ENCODE measurements at regions not wholly inside any gene's neighbourhood (a gene's known extent, or its start where the extent isn't known, plus 50 kb on each side); places are given as distances from the start of the nearest gene placed in this dataset.

- no peak for DNase-seq (ENCODE audit: low spot score)
Observed at GRCh38 chr10:78960316-78960800, 108.4 kb upstream of the ZMIZ1 start.

GRCh38 chr10:78961760-78962159, 107.0 kb upstream of the ZMIZ1 start:
- no peak for DNase-seq (ENCODE audit: low spot score)

- DNase-seq (ENCODE audit: low spot score) = no peak
Observed at GRCh38 chr10:78963074-78964034, 105.4 kb upstream of the ZMIZ1 start.

DNA sequence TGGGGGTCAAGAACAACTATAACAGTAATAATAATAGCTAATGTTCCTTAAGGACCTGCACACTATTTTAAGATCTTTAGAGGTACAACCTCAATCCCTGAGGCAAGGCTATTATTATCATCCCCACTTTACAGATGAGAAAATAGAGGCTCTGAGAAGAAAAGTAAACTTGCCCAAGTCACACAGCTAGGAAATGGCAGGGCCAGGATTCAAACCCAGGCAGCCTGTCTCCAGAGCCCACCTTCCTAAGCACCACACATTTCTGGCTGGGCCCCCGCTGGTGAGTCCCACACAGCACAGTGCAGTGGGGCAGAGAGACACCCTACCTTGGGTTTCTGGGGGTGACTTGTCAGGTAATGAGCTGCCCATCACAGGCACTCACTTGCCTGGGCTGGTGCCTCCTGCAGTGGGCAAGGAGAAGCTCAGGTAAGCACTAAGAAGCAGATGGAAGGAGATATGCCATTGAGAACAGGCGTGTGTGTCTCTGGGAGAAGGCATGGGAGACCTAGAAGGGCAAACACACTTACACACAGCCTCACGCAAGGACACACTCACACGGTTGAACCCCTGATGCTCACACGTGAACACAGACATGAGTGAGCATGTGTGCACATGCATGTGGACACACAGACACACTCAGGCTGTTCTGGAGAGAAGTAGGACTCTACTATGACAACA, 104.4 kb upstream of the ZMIZ1 start:
- DNase-seq (ENCODE audit: low spot score) = no peak

- no peak for DNase-seq (ENCODE audit: low spot score)
Observed at GRCh38 chr10:78964952-78965633, 103.7 kb upstream of the ZMIZ1 start.

DNA sequence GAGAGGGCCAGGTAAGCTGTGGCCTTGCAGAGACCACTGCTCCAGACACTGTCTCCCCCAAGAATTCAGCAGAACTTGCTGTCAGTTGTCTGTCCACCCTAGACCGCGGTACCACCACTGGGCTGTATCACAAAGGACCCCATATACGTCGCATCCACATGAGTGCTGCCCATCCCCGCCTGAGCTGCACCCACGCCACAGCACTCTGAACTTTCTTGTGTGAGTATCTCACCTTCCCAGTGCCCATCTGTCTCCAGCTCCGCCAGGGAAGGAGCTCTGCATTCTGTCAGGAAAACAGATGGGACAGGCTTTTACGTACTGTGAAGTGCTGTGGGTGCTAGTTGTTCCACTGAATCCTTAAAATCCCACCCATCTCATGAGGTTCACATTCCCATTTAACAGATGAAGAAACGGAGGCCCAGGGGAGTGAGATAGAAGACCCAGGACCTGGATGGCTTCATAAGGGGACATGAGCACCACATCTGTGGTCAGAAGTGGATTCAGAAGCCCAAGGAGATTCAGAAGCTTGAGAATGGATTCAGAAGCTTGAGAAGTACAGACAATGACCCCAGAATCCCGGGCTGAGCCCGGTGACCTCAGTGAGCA, 102.5 kb upstream of the ZMIZ1 start:
- no peak for DNase-seq (ENCODE audit: low spot score)

- no peak for DNase-seq (ENCODE audit: low spot score)
Observed at GRCh38 chr10:78966844-78967488, 101.8 kb upstream of the ZMIZ1 start.

GRCh38 chr10:78968300-78968942, 100.3 kb upstream of the ZMIZ1 start:
- DNase-seq (ENCODE audit: low spot score) = no peak

GRCh38 chr10:78968943-78969342, 99.8 kb upstream of the ZMIZ1 start:
- no peak for DNase-seq (ENCODE audit: low spot score)

DNA sequence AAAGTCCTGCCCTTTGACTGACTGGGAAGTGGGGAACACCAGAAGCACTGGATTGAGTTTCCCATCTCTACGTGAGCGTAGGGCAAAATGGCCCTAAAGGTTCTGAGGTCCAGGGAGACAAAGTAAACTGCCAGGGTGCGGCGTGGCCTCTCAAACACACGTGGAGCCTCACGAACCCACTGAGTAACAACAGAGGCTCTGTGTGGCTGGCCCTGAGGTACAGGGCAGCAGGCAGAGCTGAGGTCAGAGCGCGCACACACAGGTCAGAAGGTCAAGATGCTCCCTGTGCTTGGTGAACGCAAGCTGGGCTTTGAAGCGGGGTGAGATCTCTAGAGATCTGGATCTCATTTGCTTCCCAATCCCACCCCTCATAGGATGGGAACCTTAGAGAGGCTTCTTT, 99.0 kb upstream of the ZMIZ1 start:
- DNase-seq (ENCODE audit: low spot score) = no peak

DNA sequence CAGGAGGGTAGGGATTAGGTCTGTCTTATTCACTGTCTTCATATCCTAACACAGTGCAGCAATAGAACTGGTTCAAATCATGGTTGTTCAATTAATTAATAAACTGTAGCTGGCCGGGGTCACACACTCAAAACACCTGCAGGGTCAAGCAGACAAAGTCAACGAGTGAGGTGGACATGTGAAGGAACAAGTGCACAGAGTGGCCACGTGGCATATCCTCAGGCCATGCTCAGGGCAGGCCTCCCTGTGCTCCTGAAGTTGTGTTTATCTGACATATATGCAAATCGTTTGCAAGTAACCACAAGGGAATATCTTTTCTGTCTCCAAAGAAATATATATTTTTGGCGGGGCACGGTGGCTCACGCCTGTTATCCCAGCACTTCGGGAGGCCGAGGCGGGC, 98.5 kb upstream of the ZMIZ1 start:
- DNase-seq (ENCODE audit: low spot score) = no peak

- DNase-seq (ENCODE audit: low spot score) = no peak
Observed at GRCh38 chr10:78971094-78971682, 97.6 kb upstream of the ZMIZ1 start.

DNA sequence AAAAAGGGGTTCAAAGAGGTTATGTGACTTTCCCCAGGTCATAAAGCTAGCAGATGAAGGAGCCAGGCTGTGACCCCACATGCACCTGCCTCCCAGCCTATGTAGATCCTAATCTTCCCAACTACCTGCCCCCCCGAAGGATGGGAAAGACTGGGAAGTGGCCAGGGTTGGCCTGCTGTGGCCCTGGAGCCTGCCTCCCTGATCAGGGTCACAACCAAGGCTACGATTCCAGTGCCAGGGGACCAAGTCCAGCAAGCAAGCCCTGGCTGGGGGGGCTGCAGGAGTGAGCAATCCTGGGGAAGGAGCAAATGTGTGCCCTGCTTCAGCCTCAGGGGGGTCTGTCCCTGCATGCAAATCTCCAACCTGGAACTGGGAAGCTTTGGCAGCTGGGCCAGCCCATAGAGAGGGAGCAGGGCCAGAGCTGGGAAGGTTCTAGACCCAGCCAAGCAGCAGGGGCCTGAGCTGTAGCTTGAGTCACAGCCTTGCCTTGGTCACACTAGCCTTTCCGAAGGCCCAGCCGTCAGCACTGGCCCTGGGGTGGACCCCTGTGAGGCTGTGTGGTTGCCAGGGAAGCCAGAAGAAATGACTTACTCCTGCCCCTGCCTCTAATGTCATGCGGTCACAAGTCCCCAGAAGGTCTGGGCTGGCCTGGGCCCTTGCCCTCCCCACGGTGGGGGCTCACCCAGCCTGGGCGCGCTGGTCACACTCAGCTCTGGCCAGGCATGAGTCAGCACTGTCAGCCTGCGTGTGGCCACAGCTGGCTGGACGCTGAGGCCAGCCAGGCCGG, 96.4 kb upstream of the ZMIZ1 start:
- DNase-seq (ENCODE audit: low spot score) = no peak

DNA sequence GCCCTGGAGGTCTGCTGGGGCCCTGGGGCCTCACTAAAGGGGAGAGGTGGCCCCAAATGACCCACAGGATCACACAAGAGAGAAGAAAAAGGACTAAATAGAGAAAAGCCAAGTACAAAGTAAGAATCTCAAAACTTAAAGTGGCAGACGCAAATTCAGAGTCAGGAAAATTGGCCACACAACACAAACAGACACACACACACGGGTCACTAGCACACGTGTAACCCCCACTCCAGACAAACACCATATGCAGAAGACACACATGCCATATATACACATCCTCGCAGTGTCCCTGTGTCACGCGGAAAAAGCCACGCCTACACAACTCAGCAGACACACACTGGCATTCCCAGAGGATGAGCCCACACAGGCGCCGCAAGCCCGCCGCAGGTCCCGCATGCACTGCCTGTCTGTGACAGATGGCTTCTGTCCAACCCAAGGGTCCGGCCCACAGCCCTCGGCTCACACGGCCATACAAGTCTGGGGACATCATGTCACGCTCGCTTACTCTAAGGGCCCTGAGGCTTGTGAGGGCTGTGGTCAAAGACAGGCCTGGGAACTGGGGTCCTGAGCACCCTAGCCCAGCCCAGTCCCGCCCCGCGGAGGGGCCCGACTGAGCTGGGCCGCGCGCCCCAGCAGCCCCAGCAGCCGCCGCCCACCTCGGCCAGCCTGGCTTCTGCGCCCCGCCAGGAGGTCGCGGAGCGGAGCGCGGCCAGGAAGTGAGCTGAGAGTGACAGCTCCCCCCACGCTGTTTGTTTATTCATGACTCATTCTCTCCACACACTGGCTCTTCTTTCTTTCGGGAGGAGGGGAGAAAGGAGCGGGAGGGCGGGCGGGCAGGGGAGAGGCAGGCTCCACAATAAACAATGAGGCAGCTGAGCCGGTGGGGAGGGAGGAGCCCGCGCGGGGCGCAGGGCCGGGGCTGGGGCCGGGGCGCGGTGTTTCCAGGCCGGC, 95.5 kb upstream of the ZMIZ1 start:
- DNase-seq (ENCODE audit: low spot score) = no peak

DNA sequence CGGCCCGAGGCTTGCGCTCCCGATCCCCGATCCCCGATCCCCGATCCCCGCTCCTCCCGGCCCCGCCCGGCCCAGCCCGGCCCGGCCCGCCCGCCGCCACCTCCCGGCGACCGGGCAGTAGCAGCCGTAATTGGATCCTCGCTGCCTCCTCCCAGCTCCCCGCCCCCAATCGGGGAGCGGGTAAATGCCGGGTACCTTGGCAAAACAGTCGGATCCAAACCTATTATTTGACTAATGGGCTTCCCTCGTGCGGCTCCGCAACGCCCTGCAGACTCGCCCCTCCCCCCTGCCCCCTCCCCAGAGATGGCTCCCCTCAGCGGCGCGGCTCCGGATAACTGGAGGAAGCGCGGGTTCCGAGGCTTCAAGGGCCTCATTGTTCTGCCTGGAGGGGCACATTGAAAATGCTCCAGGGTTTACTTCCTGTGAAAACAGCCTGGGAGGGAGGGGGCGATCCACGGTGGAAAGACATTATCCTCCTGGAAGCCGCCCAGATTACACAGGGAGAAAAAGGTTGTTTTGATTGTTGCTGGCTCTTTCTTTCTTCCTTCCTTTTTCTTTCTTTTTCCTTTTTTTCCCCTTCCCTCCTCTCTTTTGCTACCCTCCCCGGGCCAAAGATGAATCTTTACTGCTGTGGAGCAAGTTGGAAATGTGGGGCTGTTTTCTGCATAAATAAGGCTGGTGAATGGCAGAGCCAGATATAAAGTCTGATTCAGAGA, 94.7 kb upstream of the ZMIZ1 start:
- no peak for DNase-seq (ENCODE audit: low spot score)

DNA sequence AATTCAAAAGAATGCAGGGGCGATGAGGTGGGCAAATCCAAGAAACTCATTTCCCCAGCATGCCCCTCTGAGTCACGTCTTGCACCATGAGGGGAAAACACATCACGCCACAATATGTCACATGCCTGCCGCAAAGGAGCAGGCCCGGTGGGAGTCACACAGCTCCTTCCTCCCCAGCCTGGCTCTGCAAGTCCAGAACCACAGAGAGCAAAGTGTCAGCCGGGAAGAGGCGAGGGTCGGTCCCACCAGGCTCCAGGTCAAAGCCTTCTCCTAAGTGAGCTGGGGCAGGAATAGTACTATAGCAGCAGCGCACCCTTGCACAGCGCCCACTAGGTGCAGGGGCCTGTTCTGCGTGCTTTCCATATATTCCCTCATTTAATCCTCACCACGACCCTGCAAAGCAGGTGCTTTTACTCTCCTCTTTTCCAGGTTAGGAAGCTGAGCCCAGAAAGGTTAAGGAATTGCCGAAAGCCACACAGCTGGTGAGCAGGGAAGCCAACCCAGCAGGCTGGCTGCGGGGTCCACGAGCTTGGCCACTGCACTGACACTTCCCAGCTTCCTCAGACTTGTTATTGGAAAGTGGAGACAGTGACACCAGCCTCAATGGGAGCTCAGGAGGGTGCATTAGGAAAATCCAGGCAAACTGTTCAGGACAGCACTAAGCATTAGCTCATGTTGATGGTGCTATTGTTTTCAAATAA, 94.0 kb upstream of the ZMIZ1 start:
- DNase-seq (ENCODE audit: low spot score) = no peak

DNA sequence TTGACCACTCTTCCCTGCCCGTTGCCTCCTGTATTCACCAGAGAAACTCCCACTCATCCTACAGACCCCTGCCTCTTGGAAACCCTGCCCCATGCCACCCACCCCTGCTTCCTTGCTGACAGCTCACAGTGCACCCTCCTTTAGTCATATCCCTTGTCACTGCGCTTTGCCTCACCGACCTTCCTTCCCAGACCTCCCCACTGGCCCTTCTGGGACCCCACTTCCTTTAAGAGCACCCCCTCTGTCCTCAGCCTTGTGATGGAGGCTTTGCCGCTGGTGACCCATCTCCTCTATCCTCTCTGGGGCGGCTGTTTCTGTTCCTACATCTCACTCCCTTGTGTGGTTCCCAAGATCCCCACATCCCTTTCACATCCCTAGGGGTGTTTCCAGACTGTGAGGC, 92.8 kb upstream of the ZMIZ1 start:
- no peak for DNase-seq (ENCODE audit: low spot score)
